ENCODE measurements at regions not wholly inside any gene's neighbourhood (a gene's known extent, or its start where the extent isn't known, plus 50 kb on each side); places are given as distances from the start of the nearest gene placed in this dataset.

- no peak for DNase-seq (ENCODE audit: low spot score)
Observed at GRCh38 chr1:30479575-30479974, 243.8 kb downstream of the MATN1 start.

GRCh38 chr1:30478799-30479563 lies 244.4 kb downstream of the MATN1 start:
- no peak for DNase-seq (ENCODE audit: low spot score)

- DNase-seq (ENCODE audit: low spot score) = no peak
Observed at GRCh38 chr1:30478283-30478682, 245.1 kb downstream of the MATN1 start.

- DNase-seq (ENCODE audit: low spot score) = no peak
Observed at GRCh38 chr1:30477588-30477987, 245.8 kb downstream of the MATN1 start.

- DNase-seq (ENCODE audit: low spot score) = no peak
Observed at GRCh38 chr1:30476911-30477459, 246.4 kb downstream of the MATN1 start.

- DNase-seq (ENCODE audit: low spot score) = no peak
Observed at GRCh38 chr1:30476476-30476875, 246.9 kb downstream of the MATN1 start.

GRCh38 chr1:30475966-30476365 lies 247.4 kb downstream of the MATN1 start:
- DNase-seq (ENCODE audit: low spot score) = no peak

- DNase-seq (ENCODE audit: low spot score) = no peak
Observed at GRCh38 chr1:30475201-30475600, 248.2 kb downstream of the MATN1 start.

GRCh38 chr1:30474818-30475200 lies 248.6 kb downstream of the MATN1 start:
- DNase-seq (ENCODE audit: low spot score) = no peak

GRCh38 chr1:30473922-30474817 lies 249.2 kb downstream of the MATN1 start:
- no peak for DNase-seq (ENCODE audit: low spot score)

- no peak for DNase-seq (ENCODE audit: low spot score)
Observed at GRCh38 chr1:30472526-30472925, 250.9 kb downstream of the MATN1 start.

GRCh38 chr1:30472009-30472408 lies 251.4 kb downstream of the MATN1 start:
- DNase-seq (ENCODE audit: low spot score) = no peak

GRCh38 chr1:30471307-30471706 lies 252.1 kb downstream of the MATN1 start:
- no peak for DNase-seq (ENCODE audit: low spot score)

GRCh38 chr1:30469426-30469825 lies 254.0 kb downstream of the MATN1 start:
- DNase-seq (ENCODE audit: low spot score) = no peak

- no peak for DNase-seq (ENCODE audit: low spot score)
Observed at GRCh38 chr1:30467101-30467500, 256.3 kb downstream of the MATN1 start.

GRCh38 chr1:30466610-30467009 lies 256.8 kb downstream of the MATN1 start:
- no peak for DNase-seq (ENCODE audit: low spot score)

- no peak for DNase-seq (ENCODE audit: low spot score)
Observed at GRCh38 chr1:30466026-30466425, 257.4 kb downstream of the MATN1 start.

- DNase-seq (ENCODE audit: low spot score) = no peak
Observed at GRCh38 chr1:30465096-30465495, 258.3 kb downstream of the MATN1 start.

GRCh38 chr1:30464187-30464617 lies 259.2 kb downstream of the MATN1 start:
- no peak for DNase-seq (ENCODE audit: low spot score)

- no peak for DNase-seq (ENCODE audit: low spot score)
Observed at GRCh38 chr1:30462826-30463425, 260.5 kb downstream of the MATN1 start.

- no peak for DNase-seq (ENCODE audit: low spot score)
Observed at GRCh38 chr1:30462166-30462565, 261.2 kb downstream of the MATN1 start.

GRCh38 chr1:30461640-30462039 lies 261.7 kb downstream of the MATN1 start:
- no peak for DNase-seq (ENCODE audit: low spot score)
